HCT116 (cell line): ENCODE measurements at regions not wholly inside any gene's neighbourhood (a gene's known extent, or its start where the extent isn't known, plus 50 kb on each side); places are given as distances from the start of the nearest gene placed in this dataset.

Experiments
- ATAC-seq: fragments of 200-7000 bp; cut with Tn5 transposase; 2 replicates; pipeline ENCODE4 v1.9.1; 2020; ENCODE audit warnings: mild to moderate bottlenecking, moderate library complexity
- BruUV-seq: library from RNA; stranded (reverse); fragments of 400-500 nt; replicated peaks from 2 replicates; lab custom pipeline; 2021; lab: Mats Ljungman, UMichigan
- CTCF ChIA-PET: fragments of 300-600 bp; sonication (Branson Sonifier 250); formaldehyde crosslinking; loops from one replicate; lab custom pipeline; 2021; ENCODE audit warnings: antibody characterized with exemption; lab: Charles Lee
- POLR2A ChIA-PET: fragments of 300-600, 350-600 bp; sonication (Branson Sonifier 250); formaldehyde crosslinking; loops from one replicate; lab custom pipeline; 2021; ENCODE audit warnings: antibody characterized with exemption; lab: Charles Lee
- RAD21 ChIA-PET, 2 experiments: fragments of 300-600 bp; sonication (Branson Sonifier 250); formaldehyde crosslinking; loops; one replicate each; lab custom pipeline; 2023; ENCODE audit warnings: low total read pairs in 2 of 2; ENCODE audit not compliant: uncharacterized antibody in 2 of 2, unreplicated experiment in 2 of 2, low non-redundant PET in 1 of 2; lab: Charles Lee
- DNase-seq: peaks from one replicate; pipeline ENCODE4 v3.0.0-alpha.2; 2010; ENCODE audit warnings: low read depth, low spot score
- H2AFZ ChIP-seq: fragments of 200-600 bp; shearing (Covaris generic), sonication (generic); 2 replicates; pipeline ENCODE4 v1.6.1; 2017; ENCODE audit warnings: low read depth, mixed run types, mixed read lengths, antibody characterized with exemption, low read length; ENCODE audit not compliant: poor library complexity, severe bottlenecking
- H3K27ac ChIP-seq: 2 replicates; pipeline ENCODE4 v1.5.1; 2012; ENCODE audit warnings: low read depth, low read length
- H3K27me3 ChIP-seq: fragments of 200-600 bp; sonication (generic); 2 replicates; pipeline ENCODE4 v1.6.1; 2016; ENCODE audit warnings: mixed run types, low read length, mixed read lengths; ENCODE audit not compliant: insufficient read depth
- H3K36me3 ChIP-seq, 2 experiments: fragments of 200-500 bp in 1 of 2; fragments of 200-600 bp in 1 of 2; sonication (Bioruptor generic) in 1 of 2; sonication (generic) in 1 of 2; 2 replicates each; pipeline versions ENCODE4 v1.5.1 to v1.6.1; 2014 to 2016; ENCODE audit warnings: low read length in 2 of 2, inconsistent platforms in 1 of 2, mixed read lengths in 1 of 2, mixed run types in 1 of 2; ENCODE audit not compliant: insufficient read depth in 2 of 2, control insufficient read depth in 1 of 2
- H3K4me1 ChIP-seq, 2 experiments: fragments of 200-600 bp in 1 of 2; sonication (generic) in 1 of 2; 2 replicates each; pipeline versions ENCODE4 v1.5.1 to v1.6.1; 2012 to 2017; ENCODE audit warnings: low read length in 2 of 2, inconsistent platforms in 1 of 2, mild to moderate bottlenecking in 1 of 2, mixed read lengths in 1 of 2, mixed run types in 1 of 2, moderate library complexity in 1 of 2; ENCODE audit not compliant: insufficient read depth in 2 of 2, control insufficient read depth in 1 of 2
- H3K4me2 ChIP-seq: fragments of 200-600 bp; sonication (generic); 2 replicates; pipeline ENCODE4 v1.6.1; 2017; ENCODE audit warnings: mixed run types, low read length, mixed read lengths
- H3K4me3 ChIP-seq, 2 experiments: fragments of 200-600 bp in 1 of 2; sonication (generic) in 1 of 2; replicated peaks in 1 of 2; 2 replicates each; pipeline ENCODE4 v1.5.1; 2011 to 2016; ENCODE audit warnings: low read length in 2 of 2, control low read depth in 1 of 2, low read depth in 1 of 2, mild to moderate bottlenecking in 1 of 2, mixed read lengths in 1 of 2, mixed run types in 1 of 2
- H3K79me2 ChIP-seq: fragments of 200-600 bp; sonication (generic); 2 replicates; pipeline ENCODE4 v1.6.1; 2017; ENCODE audit warnings: mild to moderate bottlenecking, mixed run types, low read length, moderate library complexity, mixed read lengths; ENCODE audit not compliant: insufficient read depth
- H3K9ac ChIP-seq: fragments of 200-600 bp; sonication (generic); 2 replicates; pipeline ENCODE4 v1.6.1; 2016; ENCODE audit warnings: low read length, mixed read lengths
- H3K9me2 ChIP-seq: fragments of 200-600 bp; sonication (generic), shearing (Covaris generic); 2 replicates; pipeline ENCODE4 v1.6.1; 2017; ENCODE audit warnings: mixed run types, mild to moderate bottlenecking, moderate library complexity; ENCODE audit not compliant: insufficient read depth
- H3K9me3 ChIP-seq, 2 experiments: fragments of 200-500 bp in 1 of 2; fragments of 200-600 bp in 1 of 2; sonication (Bioruptor generic) in 1 of 2; sonication (generic) in 1 of 2; 2 replicates each; pipeline ENCODE4 v1.6.1; 2014 to 2017; ENCODE audit warnings: low read length in 2 of 2, mixed read lengths in 2 of 2, inconsistent platforms in 1 of 2, low read depth in 1 of 2, mild to moderate bottlenecking in 1 of 2, mixed run types in 1 of 2, moderate library complexity in 1 of 2; ENCODE audit not compliant: control insufficient read depth in 1 of 2, insufficient read depth in 1 of 2
- H4K20me1 ChIP-seq: fragments of 200-600 bp; sonication (generic), shearing (Covaris generic); 2 replicates; pipeline ENCODE4 v1.6.1; 2017; ENCODE audit warnings: mixed run types, mild to moderate bottlenecking, moderate library complexity; ENCODE audit not compliant: insufficient read depth
- ATF3 ChIP-seq: IDR thresholded peaks from 2 replicates; pipeline ENCODE4 v1.6.1; 2012
- CEBPB ChIP-seq: IDR thresholded peaks from 2 replicates; pipeline ENCODE4 v1.6.1; 2012; ENCODE audit warnings: low read depth
- ELF1 ChIP-seq: IDR thresholded peaks from 2 replicates; pipeline ENCODE4 v1.6.1; 2012; ENCODE audit warnings: low read depth, borderline replicate concordance
- JUND ChIP-seq: IDR thresholded peaks from 2 replicates; pipeline ENCODE4 v1.6.1; 2012
- POLR2A ChIP-seq: IDR thresholded peaks from 2 replicates; pipeline ENCODE4 v1.7.0; 2011; ENCODE audit warnings: borderline replicate concordance; ENCODE audit not compliant: insufficient read depth, insufficient read length; ENCODE audit errors: extremely low read depth
- REST ChIP-seq: IDR thresholded peaks from 2 replicates; pipeline ENCODE4 v1.6.1; 2012; ENCODE audit warnings: low read depth
- SIN3A ChIP-seq: IDR thresholded peaks from 2 replicates; pipeline ENCODE4 v1.6.1; 2012; ENCODE audit warnings: low read depth
- SP1 ChIP-seq: IDR thresholded peaks from 2 replicates; pipeline ENCODE4 v1.6.1; 2012; ENCODE audit warnings: low read depth
- YY1 ChIP-seq: IDR thresholded peaks from 2 replicates; pipeline ENCODE4 v1.6.1; 2011; ENCODE audit warnings: low read length, low read depth, moderate library complexity, mild to moderate bottlenecking; ENCODE audit not compliant: insufficient replicate concordance; ENCODE audit errors: extremely low read depth
- ZBTB33 ChIP-seq: IDR thresholded peaks from 2 replicates; pipeline ENCODE4 v1.6.1; 2011; ENCODE audit warnings: mild to moderate bottlenecking, low read length, moderate library complexity; ENCODE audit not compliant: insufficient replicate concordance; ENCODE audit errors: extremely low read depth
- intact Hi-C: fragments of 100-400 bp; cut with micrococcal nuclease; formaldehyde crosslinking; loops from 2 replicates; pipeline ENCODE4 v1.10.0; 2022

- no peaks in the 10 kb centered on the region for H4K20me1 ChIP-seq
- H3K27me3 ChIP-seq, result no peaks in the 10 kb centered on the region
- H3K27ac ChIP-seq, result no peak overlapping the region
- no peak overlapping the region for H3K4me3 ChIP-seq
- H2AFZ ChIP-seq, result no peak overlapping the region
- no peaks in the 10 kb centered on the region for H3K36me3 ChIP-seq
- CTCF ChIA-PET, result no interaction called here
- peaks cover 0 to 6% of the 10 kb centered on the region in 2 experiments; a peak in 2 of 4 replicates for H3K9me3 ChIP-seq
- no peaks in the 10 kb centered on the region for H3K79me2 ChIP-seq
- RAD21 ChIA-PET, result no interaction called here
- ATAC-seq, result no peak
- H3K9me2 ChIP-seq, result no peaks in the 10 kb centered on the region
- no peak overlapping the region for H3K9ac ChIP-seq
- no peaks in the 10 kb centered on the region for H3K4me1 ChIP-seq
- BruUV-seq, result no TSS peak
- POLR2A ChIA-PET, result no interaction called here
- TF ChIP-seq POLR2A (no peak), JUND (no peak), CEBPB (no peak), ATF3 (no peak), ELF1 (no peak), SP1 (no peak), SIN3A (no peak), YY1 (no peak), ZBTB33 (no peak)
- intact Hi-C loops, result no loop called here
- H3K4me2 ChIP-seq, result no peak overlapping the region
- no peak for DNase-seq
Observed at GRCh38 chr3:68135067-68135466, 480.7 kb upstream of the SUCLG2 start.

GRCh38 chr3:68129065-68129464 is 474.7 kb upstream of the SUCLG2 start:
- H3K79me2 ChIP-seq, result no peaks in the 10 kb centered on the region
- no peaks in the 10 kb centered on the region for H3K27me3 ChIP-seq
- no peak overlapping the region for H2AFZ ChIP-seq
- intact Hi-C loops, result no loop called here
- H3K9me3 ChIP-seq, result peaks cover 0 to 7% of the 10 kb centered on the region in 2 experiments; a peak in 2 of 4 replicates
- no peaks in the 10 kb centered on the region for H3K36me3 ChIP-seq
- H3K4me1 ChIP-seq, result no peaks in the 10 kb centered on the region
- ChIA-PET RAD21 (no interaction called here), CTCF (no interaction called here), POLR2A (no interaction called here)
- no peak overlapping the region for H3K4me2 ChIP-seq
- no peaks in the 10 kb centered on the region for H4K20me1 ChIP-seq
- H3K9ac ChIP-seq, result no peak overlapping the region
- no peak for DNase-seq
- BruUV-seq, result no TSS peak
- no peaks in the 10 kb centered on the region for H3K9me2 ChIP-seq
- no peak for ATAC-seq
- H3K4me3 ChIP-seq, result no peak overlapping the region
- H3K27ac ChIP-seq, result no peak overlapping the region
- TF ChIP-seq REST, result no peak
- TF ChIP-seq ZBTB33, result no peak
- TF ChIP-seq YY1, result no peak
